GM23338 (cell line): ENCODE measurements at regions not wholly inside any gene's neighbourhood (a gene's known extent, or its start where the extent isn't known, plus 50 kb on each side); places are given as distances from the start of the nearest gene placed in this dataset.

Source experiments
- CREB1 ChIP-seq: fragments of 250-450 bp; sonication (Bioruptor Pico); IDR thresholded peaks from 2 replicates; pipeline ENCODE4 v1.5.0; 2020; ENCODE audit warnings: low read depth, mild to moderate bottlenecking, moderate library complexity
- EZH2 ChIP-seq: fragments of 200-600 bp; sonication (generic); IDR thresholded peaks from one replicate; pipeline ENCODE4 v1.8.0; 2017; ENCODE audit warnings: antibody characterized with exemption, mild to moderate bottlenecking, low read depth; ENCODE audit not compliant: unreplicated experiment
- EZH2phosphoT487 ChIP-seq: fragments of 200-600 bp; sonication (generic); IDR thresholded peaks from one replicate; pipeline ENCODE4 v1.8.1; 2018; ENCODE audit warnings: antibody characterized with exemption; ENCODE audit not compliant: unreplicated experiment
- JUNB ChIP-seq: IDR thresholded peaks from one replicate; pipeline ENCODE4 v1.6.1; 2016; ENCODE audit warnings: antibody characterized with exemption; ENCODE audit not compliant: unreplicated experiment
- NANOG ChIP-seq: IDR thresholded peaks from 2 replicates; pipeline ENCODE4 v1.6.1; 2016; ENCODE audit warnings: antibody characterized with exemption, borderline replicate concordance
- POLR2AphosphoS5 ChIP-seq: IDR thresholded peaks from 2 replicates; pipeline ENCODE4 v1.6.1; 2016; ENCODE audit warnings: antibody characterized with exemption, low read depth
- STAT1 ChIP-seq: IDR thresholded peaks from one replicate; pipeline ENCODE4 v1.6.1; 2016; ENCODE audit warnings: antibody characterized with exemption; ENCODE audit not compliant: unreplicated experiment
- ZNF114 ChIP-seq: fragments of 250-450 bp; sonication (Bioruptor Pico); IDR thresholded peaks from 2 replicates; pipeline ENCODE4 v1.5.0; 2020; ENCODE audit warnings: mild to moderate bottlenecking, moderate library complexity
- ZNF331 ChIP-seq: fragments of 250-450 bp; sonication (Bioruptor Pico); IDR thresholded peaks from 2 replicates; pipeline ENCODE4 v1.5.0; 2020; ENCODE audit warnings: low read depth, mild to moderate bottlenecking, moderate library complexity
- ZNF462 ChIP-seq: fragments of 250-450 bp; sonication (Bioruptor Pico); IDR thresholded peaks from 2 replicates; pipeline ENCODE4 v1.5.0; 2020; ENCODE audit warnings: mild to moderate bottlenecking, moderate library complexity
- TF ChIP-seq, protein P1 (sequence below), 2 experiments: fragments of 200-600 bp in 1 of 2; sonication (generic) in 1 of 2; conservative IDR thresholded peaks; 2 replicates each; pipeline versions ENCODE4 v1.5.1 to v1.6.1; 2016 to 2017; ENCODE audit warnings: antibody characterized with exemption in 2 of 2, low read depth in 2 of 2, mild to moderate bottlenecking in 2 of 2, moderate library complexity in 1 of 2
- TF ChIP-seq, protein P2 (sequence below): IDR thresholded peaks from one replicate; pipeline ENCODE4 v1.6.1; 2018; ENCODE audit warnings: antibody characterized with exemption; ENCODE audit not compliant: unreplicated experiment
- TF ChIP-seq, protein P3 (sequence below): IDR thresholded peaks from 2 replicates; pipeline ENCODE4 v1.6.1; 2016; ENCODE audit warnings: antibody characterized with exemption

DNA sequence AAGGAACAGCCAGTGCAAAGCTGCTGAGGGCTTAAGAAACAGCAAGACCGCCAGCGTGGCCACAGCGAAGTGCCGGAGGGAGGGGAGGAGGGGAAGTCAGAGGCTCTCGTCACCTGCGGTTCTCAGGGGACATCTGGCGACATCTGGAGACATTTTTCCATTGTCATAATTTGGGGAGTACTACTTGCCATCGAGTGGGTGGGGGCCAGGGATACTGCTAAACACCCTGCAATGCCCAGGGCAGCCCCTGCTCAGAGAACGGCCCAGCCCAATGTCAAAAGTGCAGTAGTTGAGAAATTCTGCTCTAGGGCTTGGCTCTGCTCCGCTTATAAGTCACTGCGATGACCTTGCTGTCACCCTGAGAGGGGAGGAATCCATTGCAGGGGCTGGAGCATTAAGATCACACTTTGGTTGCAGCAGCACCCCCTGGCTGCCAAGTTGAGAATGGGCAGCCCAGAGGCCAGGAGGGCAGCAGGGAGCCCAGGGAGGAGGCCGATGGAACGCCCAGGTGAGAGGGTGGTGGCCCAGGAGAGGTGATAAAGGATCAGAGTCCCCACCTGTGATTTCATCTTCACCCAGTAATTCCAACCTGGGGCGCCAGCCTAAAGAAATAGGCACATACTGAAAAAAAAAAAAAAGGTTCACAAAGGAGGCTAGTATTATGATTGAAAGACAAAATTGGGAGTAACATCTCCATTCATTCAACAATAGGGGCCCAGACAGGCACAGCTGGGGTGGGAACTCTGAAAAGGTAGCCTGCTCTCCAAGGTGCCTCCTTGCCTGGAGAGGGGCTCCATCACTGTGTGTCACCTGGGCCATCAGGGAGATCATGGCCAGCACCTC is 218.2 kb downstream of the BMP7 start:
- TF ChIP-seq, protein P1, sequence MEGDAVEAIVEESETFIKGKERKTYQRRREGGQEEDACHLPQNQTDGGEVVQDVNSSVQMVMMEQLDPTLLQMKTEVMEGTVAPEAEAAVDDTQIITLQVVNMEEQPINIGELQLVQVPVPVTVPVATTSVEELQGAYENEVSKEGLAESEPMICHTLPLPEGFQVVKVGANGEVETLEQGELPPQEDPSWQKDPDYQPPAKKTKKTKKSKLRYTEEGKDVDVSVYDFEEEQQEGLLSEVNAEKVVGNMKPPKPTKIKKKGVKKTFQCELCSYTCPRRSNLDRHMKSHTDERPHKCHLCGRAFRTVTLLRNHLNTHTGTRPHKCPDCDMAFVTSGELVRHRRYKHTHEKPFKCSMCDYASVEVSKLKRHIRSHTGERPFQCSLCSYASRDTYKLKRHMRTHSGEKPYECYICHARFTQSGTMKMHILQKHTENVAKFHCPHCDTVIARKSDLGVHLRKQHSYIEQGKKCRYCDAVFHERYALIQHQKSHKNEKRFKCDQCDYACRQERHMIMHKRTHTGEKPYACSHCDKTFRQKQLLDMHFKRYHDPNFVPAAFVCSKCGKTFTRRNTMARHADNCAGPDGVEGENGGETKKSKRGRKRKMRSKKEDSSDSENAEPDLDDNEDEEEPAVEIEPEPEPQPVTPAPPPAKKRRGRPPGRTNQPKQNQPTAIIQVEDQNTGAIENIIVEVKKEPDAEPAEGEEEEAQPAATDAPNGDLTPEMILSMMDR (conservative IDR thresholded peaks at IDR 0.05; ENCODE audit: low read depth in 2 of 2): peak; percentile 73 to 85
- TF ChIP-seq EZH2: no peak
- TF ChIP-seq EZH2phosphoT487: no peak
- no peak for TF ChIP-seq POLR2AphosphoS5
- no peak for TF ChIP-seq NANOG
- TF ChIP-seq, protein P2, sequence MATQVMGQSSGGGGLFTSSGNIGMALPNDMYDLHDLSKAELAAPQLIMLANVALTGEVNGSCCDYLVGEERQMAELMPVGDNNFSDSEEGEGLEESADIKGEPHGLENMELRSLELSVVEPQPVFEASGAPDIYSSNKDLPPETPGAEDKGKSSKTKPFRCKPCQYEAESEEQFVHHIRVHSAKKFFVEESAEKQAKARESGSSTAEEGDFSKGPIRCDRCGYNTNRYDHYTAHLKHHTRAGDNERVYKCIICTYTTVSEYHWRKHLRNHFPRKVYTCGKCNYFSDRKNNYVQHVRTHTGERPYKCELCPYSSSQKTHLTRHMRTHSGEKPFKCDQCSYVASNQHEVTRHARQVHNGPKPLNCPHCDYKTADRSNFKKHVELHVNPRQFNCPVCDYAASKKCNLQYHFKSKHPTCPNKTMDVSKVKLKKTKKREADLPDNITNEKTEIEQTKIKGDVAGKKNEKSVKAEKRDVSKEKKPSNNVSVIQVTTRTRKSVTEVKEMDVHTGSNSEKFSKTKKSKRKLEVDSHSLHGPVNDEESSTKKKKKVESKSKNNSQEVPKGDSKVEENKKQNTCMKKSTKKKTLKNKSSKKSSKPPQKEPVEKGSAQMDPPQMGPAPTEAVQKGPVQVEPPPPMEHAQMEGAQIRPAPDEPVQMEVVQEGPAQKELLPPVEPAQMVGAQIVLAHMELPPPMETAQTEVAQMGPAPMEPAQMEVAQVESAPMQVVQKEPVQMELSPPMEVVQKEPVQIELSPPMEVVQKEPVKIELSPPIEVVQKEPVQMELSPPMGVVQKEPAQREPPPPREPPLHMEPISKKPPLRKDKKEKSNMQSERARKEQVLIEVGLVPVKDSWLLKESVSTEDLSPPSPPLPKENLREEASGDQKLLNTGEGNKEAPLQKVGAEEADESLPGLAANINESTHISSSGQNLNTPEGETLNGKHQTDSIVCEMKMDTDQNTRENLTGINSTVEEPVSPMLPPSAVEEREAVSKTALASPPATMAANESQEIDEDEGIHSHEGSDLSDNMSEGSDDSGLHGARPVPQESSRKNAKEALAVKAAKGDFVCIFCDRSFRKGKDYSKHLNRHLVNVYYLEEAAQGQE: no peak
- TF ChIP-seq ZNF331: no peak
- no peak for TF ChIP-seq ZNF462 (CRISPR knock-in tag)
- TF ChIP-seq CREB1: no peak
- no peak for TF ChIP-seq JUNB
- TF ChIP-seq, protein P3, sequence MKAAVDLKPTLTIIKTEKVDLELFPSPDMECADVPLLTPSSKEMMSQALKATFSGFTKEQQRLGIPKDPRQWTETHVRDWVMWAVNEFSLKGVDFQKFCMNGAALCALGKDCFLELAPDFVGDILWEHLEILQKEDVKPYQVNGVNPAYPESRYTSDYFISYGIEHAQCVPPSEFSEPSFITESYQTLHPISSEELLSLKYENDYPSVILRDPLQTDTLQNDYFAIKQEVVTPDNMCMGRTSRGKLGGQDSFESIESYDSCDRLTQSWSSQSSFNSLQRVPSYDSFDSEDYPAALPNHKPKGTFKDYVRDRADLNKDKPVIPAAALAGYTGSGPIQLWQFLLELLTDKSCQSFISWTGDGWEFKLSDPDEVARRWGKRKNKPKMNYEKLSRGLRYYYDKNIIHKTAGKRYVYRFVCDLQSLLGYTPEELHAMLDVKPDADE: no peak
- TF ChIP-seq ZNF114: no peak
- no peak for TF ChIP-seq STAT1
